ENCODE measurements at regions not wholly inside any gene's neighbourhood (a gene's known extent, or its start where the extent isn't known, plus 50 kb on each side); places are given as distances from the start of the nearest gene placed in this dataset.

- TF ChIP-seq EZH2phosphoT487 (IDR thresholded peaks at IDR 0.05; ENCODE audit: borderline replicate concordance, low read depth, low read length) (no peak), CTCF (conservative IDR thresholded peaks at IDR 0.05; ENCODE audit: low read length) (no peak)
- Histone ChIP-seq H3K79me2 (ENCODE audit: insufficient read depth, low read depth, low read length) (no peaks in the 10 kb centered on the region), H4K20me1 (ENCODE audit: insufficient read depth, low read length) (no peaks in the 10 kb centered on the region), H3K4me1 (ENCODE audit: insufficient read depth, low read length, poor library complexity, severe bottlenecking) (no peaks in the 10 kb centered on the region), H3K4me3 (ENCODE audit: low read depth, low read length, poor library complexity, severe bottlenecking) (no peak overlapping the region), H3K4me2 (ENCODE audit: low read length) (no peak overlapping the region), H2AFZ (ENCODE audit: low read length) (no peak overlapping the region), H3K9me2 (ENCODE audit: insufficient read depth, low read length) (no peaks in the 10 kb centered on the region), H3K27ac (ENCODE audit: low read depth, low read length, poor library complexity, severe bottlenecking) (no peak overlapping the region), H3K9me3 (ENCODE audit: low read length) (no peaks in the 10 kb centered on the region), H3K36me3 (ENCODE audit: insufficient read depth, low read length) (no peaks in the 10 kb centered on the region)
- POLR2A ChIA-PET, result no interaction called here
- BruUV-seq (replicated peaks), result no TSS peak
- no peak for DNase-seq (ENCODE audit: low spot score)
- intact Hi-C loops (cut with micrococcal nuclease; ENCODE audit: unreplicated experiment), result no loop called here
- CTCF ChIA-PET (ENCODE audit: unreplicated experiment), result no interaction called here
Observed at GRCh38 chr7:84510505-84510904, 315.9 kb upstream of the SEMA3A start.

GRCh38 chr7:84509522-84509921 lies 314.9 kb upstream of the SEMA3A start:
- no peak for DNase-seq (ENCODE audit: low spot score)
- BruUV-seq (replicated peaks), result no TSS peak
- H3K79me2 ChIP-seq (ENCODE audit: insufficient read depth, low read depth, low read length), result no peaks in the 10 kb centered on the region
- H3K36me3 ChIP-seq (ENCODE audit: insufficient read depth, low read length), result no peaks in the 10 kb centered on the region
- no peaks in the 10 kb centered on the region for H3K9me3 ChIP-seq (ENCODE audit: low read length)
- H2AFZ ChIP-seq (ENCODE audit: low read length), result no peak overlapping the region
- H4K20me1 ChIP-seq (ENCODE audit: insufficient read depth, low read length), result no peaks in the 10 kb centered on the region
- no peaks in the 10 kb centered on the region for H3K4me1 ChIP-seq (ENCODE audit: insufficient read depth, low read length, poor library complexity, severe bottlenecking)
- ChIA-PET CTCF (ENCODE audit: unreplicated experiment) (no interaction called here), POLR2A (no interaction called here)
- no peak overlapping the region for H3K4me3 ChIP-seq (ENCODE audit: low read depth, low read length, poor library complexity, severe bottlenecking)
- TF ChIP-seq CTCF (conservative IDR thresholded peaks at IDR 0.05; ENCODE audit: low read length), result no peak
- TF ChIP-seq EZH2phosphoT487 (IDR thresholded peaks at IDR 0.05; ENCODE audit: borderline replicate concordance, low read depth, low read length), result no peak
- H3K4me2 ChIP-seq (ENCODE audit: low read length), result no peak overlapping the region
- H3K9me2 ChIP-seq (ENCODE audit: insufficient read depth, low read length), result no peaks in the 10 kb centered on the region
- intact Hi-C loops (cut with micrococcal nuclease; ENCODE audit: unreplicated experiment), result no loop called here
- no peak overlapping the region for H3K27ac ChIP-seq (ENCODE audit: low read depth, low read length, poor library complexity, severe bottlenecking)

GRCh38 chr7:84508606-84509005 lies 314.0 kb upstream of the SEMA3A start:
- no peaks in the 10 kb centered on the region for H3K36me3 ChIP-seq (ENCODE audit: insufficient read depth, low read length)
- H3K4me1 ChIP-seq (ENCODE audit: insufficient read depth, low read length, poor library complexity, severe bottlenecking), result no peaks in the 10 kb centered on the region
- H3K27ac ChIP-seq (ENCODE audit: low read depth, low read length, poor library complexity, severe bottlenecking), result no peak overlapping the region
- TF ChIP-seq EZH2phosphoT487 (IDR thresholded peaks at IDR 0.05; ENCODE audit: borderline replicate concordance, low read depth, low read length) (no peak), CTCF (conservative IDR thresholded peaks at IDR 0.05; ENCODE audit: low read length) (no peak)
- intact Hi-C loops (cut with micrococcal nuclease; ENCODE audit: unreplicated experiment), result no loop called here
- CTCF ChIA-PET (ENCODE audit: unreplicated experiment), result no interaction called here
- H3K9me3 ChIP-seq (ENCODE audit: low read length), result no peaks in the 10 kb centered on the region
- no peaks in the 10 kb centered on the region for H4K20me1 ChIP-seq (ENCODE audit: insufficient read depth, low read length)
- H3K9me2 ChIP-seq (ENCODE audit: insufficient read depth, low read length), result no peaks in the 10 kb centered on the region
- H3K4me2 ChIP-seq (ENCODE audit: low read length), result no peak overlapping the region
- H3K4me3 ChIP-seq (ENCODE audit: low read depth, low read length, poor library complexity, severe bottlenecking), result no peak overlapping the region
- no peak overlapping the region for H2AFZ ChIP-seq (ENCODE audit: low read length)
- DNase-seq (ENCODE audit: low spot score), result no peak
- no TSS peak for BruUV-seq (replicated peaks)
- POLR2A ChIA-PET, result no interaction called here
- no peaks in the 10 kb centered on the region for H3K79me2 ChIP-seq (ENCODE audit: insufficient read depth, low read depth, low read length)
